Osteoblast (primary cell): ENCODE measurements at regions not wholly inside any gene's neighbourhood (a gene's known extent, or its start where the extent isn't known, plus 50 kb on each side); places are given as distances from the start of the nearest gene placed in this dataset.
"Not testable (repeated sequence)": the region's sequence is repeated elsewhere in the genome, so short reads cannot be mapped to it uniquely, and the experiment has no call there.

Experiments used
- DNase-seq: peaks from one replicate; pipeline ENCODE4 v3.0.0; 2011; ENCODE audit warnings: low spot score, mixed read lengths; ENCODE audit not compliant: insufficient read length; ENCODE audit errors: missing footprints
- H2AFZ ChIP-seq: 2 replicates; pipeline ENCODE4 v1.6.0; 2011; ENCODE audit warnings: mild to moderate bottlenecking, low read length
- H3K27ac ChIP-seq: 2 replicates; pipeline ENCODE4 v1.5.1; 2011; ENCODE audit warnings: mild to moderate bottlenecking, low read depth, low read length, moderate library complexity
- H3K27me3 ChIP-seq: 2 replicates; pipeline ENCODE4 v1.6.0; 2012; ENCODE audit warnings: mild to moderate bottlenecking, control low read depth, inconsistent platforms, low read length, moderate library complexity; ENCODE audit not compliant: insufficient read depth
- H3K36me3 ChIP-seq: 2 replicates; pipeline ENCODE4 v1.5.1; 2011; ENCODE audit warnings: mild to moderate bottlenecking, low read length, control low read depth, moderate library complexity; ENCODE audit not compliant: insufficient read depth
- H3K4me1 ChIP-seq: 2 replicates; pipeline ENCODE4 v1.5.1; 2011; ENCODE audit warnings: mild to moderate bottlenecking, low read length, control low read depth, moderate library complexity; ENCODE audit not compliant: insufficient read depth
- H3K4me2 ChIP-seq: 2 replicates; pipeline ENCODE4 v1.6.0; 2011; ENCODE audit warnings: mild to moderate bottlenecking, low read length; ENCODE audit not compliant: insufficient read depth
- H3K4me3 ChIP-seq: fragments of 200-600 bp; sonication (generic); 3 replicates; pipeline ENCODE4 v1.5.1; 2012; ENCODE audit warnings: mild to moderate bottlenecking, low read length, inconsistent platforms; ENCODE audit not compliant: insufficient read depth
- H3K79me2 ChIP-seq: 2 replicates; pipeline ENCODE4 v1.6.0; 2012; ENCODE audit warnings: mild to moderate bottlenecking, low read length, control low read depth, inconsistent platforms; ENCODE audit not compliant: insufficient read depth
- H3K9me3 ChIP-seq: 2 replicates; pipeline ENCODE4 v1.5.1; 2011; ENCODE audit warnings: low read depth, low read length, control low read depth
- H4K20me1 ChIP-seq: 2 replicates; pipeline ENCODE4 v1.6.0; 2012; ENCODE audit warnings: mild to moderate bottlenecking, low read length, control low read depth; ENCODE audit not compliant: insufficient read depth
- TF ChIP-seq, protein P1 (sequence below): IDR thresholded peaks from 2 replicates; pipeline ENCODE4 v1.5.1; 2011; ENCODE audit warnings: mild to moderate bottlenecking, low read depth, low read length, moderate library complexity; ENCODE audit errors: extremely low read depth

DNA sequence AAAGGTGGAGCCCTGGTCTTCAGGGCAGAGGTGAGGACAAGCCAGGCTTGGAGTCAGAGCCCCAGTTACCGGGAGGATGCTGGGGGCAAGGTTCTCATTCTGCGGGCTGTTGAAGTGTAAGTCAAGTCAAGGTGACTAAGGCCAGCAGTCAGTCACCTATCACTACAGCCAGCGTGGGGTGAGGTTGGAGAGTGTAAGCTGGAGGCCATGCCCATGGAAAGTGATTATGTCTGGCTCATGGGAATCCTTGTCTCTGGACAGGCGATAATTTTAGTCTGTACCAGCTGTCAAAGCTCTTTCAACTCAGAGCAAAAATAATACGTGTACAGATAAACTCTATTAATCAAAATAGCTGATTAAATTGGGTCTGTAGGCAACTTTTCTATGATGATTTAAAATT is 143.1 kb downstream of the NR2F2 start:
- H4K20me1 ChIP-seq = no peaks in the 10 kb centered on the region
- H3K27ac ChIP-seq = no peak overlapping the region
- H3K79me2 ChIP-seq = no peaks in the 10 kb centered on the region
- H3K4me2 ChIP-seq = no peak overlapping the region
- TF ChIP-seq, protein P1, sequence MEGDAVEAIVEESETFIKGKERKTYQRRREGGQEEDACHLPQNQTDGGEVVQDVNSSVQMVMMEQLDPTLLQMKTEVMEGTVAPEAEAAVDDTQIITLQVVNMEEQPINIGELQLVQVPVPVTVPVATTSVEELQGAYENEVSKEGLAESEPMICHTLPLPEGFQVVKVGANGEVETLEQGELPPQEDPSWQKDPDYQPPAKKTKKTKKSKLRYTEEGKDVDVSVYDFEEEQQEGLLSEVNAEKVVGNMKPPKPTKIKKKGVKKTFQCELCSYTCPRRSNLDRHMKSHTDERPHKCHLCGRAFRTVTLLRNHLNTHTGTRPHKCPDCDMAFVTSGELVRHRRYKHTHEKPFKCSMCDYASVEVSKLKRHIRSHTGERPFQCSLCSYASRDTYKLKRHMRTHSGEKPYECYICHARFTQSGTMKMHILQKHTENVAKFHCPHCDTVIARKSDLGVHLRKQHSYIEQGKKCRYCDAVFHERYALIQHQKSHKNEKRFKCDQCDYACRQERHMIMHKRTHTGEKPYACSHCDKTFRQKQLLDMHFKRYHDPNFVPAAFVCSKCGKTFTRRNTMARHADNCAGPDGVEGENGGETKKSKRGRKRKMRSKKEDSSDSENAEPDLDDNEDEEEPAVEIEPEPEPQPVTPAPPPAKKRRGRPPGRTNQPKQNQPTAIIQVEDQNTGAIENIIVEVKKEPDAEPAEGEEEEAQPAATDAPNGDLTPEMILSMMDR = no peak
- H3K9me3 ChIP-seq = no peaks in the 10 kb centered on the region
- H3K4me1 ChIP-seq = no peaks in the 10 kb centered on the region
- DNase-seq = no peak
- H2AFZ ChIP-seq = no peak overlapping the region
- H3K27me3 ChIP-seq = no peaks in the 10 kb centered on the region
- H3K36me3 ChIP-seq = no peaks in the 10 kb centered on the region
- H3K4me3 ChIP-seq = no peak overlapping the region

DNA sequence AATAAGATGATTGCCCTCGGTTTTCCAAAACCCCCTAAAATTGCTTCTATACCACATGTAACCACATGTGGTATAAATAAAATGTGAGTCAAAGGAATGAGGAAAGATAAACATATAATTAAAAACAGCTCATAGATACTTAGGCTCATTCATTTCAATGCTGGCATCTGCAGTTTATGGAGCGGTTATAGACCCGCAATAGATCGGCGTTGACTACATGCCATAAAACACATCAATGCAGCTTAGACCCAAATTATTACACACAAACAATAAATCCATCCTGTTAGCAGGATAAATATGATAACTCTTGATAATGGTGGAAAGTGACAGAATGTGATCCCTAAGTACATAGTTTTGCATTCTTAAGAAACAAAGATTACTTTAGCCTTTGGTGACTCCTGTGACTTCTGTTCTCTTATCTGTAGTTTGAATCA is 143.7 kb downstream of the NR2F2 start:
- Histone ChIP-seq H3K27ac (no peak overlapping the region), H3K36me3 (no peaks in the 10 kb centered on the region), H3K4me2 (no peak overlapping the region), H2AFZ (no peak overlapping the region), H3K27me3 (no peaks in the 10 kb centered on the region), H4K20me1 (no peaks in the 10 kb centered on the region), H3K4me1 (no peaks in the 10 kb centered on the region), H3K9me3 (no peaks in the 10 kb centered on the region), H3K79me2 (no peaks in the 10 kb centered on the region), H3K4me3 (no peak overlapping the region)
- TF ChIP-seq, protein P1 = no peak
- no peak for DNase-seq

DNA sequence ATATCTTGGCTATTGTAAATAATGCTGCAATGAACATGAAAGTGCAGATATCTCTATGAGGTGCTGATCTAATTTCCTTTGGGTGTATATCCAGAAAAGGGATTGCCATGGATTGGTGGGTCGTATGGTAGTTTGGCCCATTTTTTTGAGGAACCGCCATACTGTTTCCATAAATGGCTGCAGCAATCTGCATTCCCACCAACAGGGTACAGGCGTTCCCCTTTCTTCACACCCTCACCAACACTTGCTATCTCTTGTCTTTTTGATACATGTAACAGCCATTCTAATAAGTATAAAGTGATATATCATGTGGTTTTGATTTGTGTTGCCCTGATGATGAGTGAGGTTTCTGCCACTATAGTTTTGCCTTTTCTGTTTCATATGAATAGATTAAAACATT is 146.7 kb downstream of the NR2F2 start:
- H3K4me3 ChIP-seq = no peak overlapping the region
- no peaks in the 10 kb centered on the region for H3K36me3 ChIP-seq
- TF ChIP-seq, protein P1 = no peak
- no peaks in the 10 kb centered on the region for H4K20me1 ChIP-seq
- H3K27me3 ChIP-seq = no peaks in the 10 kb centered on the region
- H3K79me2 ChIP-seq = no peaks in the 10 kb centered on the region
- DNase-seq = no peak
- no peak overlapping the region for H2AFZ ChIP-seq
- no peaks in the 10 kb centered on the region for H3K9me3 ChIP-seq
- H3K4me2 ChIP-seq = no peak overlapping the region
- H3K27ac ChIP-seq = no peak overlapping the region
- H3K4me1 ChIP-seq = no peaks in the 10 kb centered on the region

DNA sequence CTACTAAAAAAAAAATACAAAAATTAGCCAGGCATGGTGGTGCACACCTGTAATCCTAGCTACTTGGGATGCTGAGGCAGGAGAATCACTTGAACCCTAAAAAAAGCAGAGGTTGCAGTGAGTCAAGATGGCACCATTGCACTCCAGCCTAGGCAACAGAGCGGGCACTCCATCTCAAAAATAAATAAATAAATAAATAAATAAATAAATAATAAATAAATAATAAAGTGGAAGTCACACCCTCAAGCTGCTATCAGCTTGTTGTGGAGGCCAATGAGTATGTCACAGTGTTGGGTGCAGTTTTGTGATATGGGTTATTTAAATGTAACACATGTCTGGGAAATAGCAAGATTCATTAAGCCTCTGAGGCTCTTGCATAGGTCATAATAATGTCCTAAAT is 153.9 kb downstream of the NR2F2 start:
- not testable (repeated sequence) for H3K4me2 ChIP-seq, H3K79me2 ChIP-seq, H3K9me3 ChIP-seq, H3K27ac ChIP-seq, H3K4me1 ChIP-seq, H4K20me1 ChIP-seq, H3K4me3 ChIP-seq, H3K36me3 ChIP-seq, H2AFZ ChIP-seq, H3K27me3 ChIP-seq, DNase-seq
